ENCODE measurements at regions not wholly inside any gene's neighbourhood (a gene's known extent, or its start where the extent isn't known, plus 50 kb on each side); places are given as distances from the start of the nearest gene placed in this dataset.
"Not testable (repeated sequence)": the region's sequence is repeated elsewhere in the genome, so short reads cannot be mapped to it uniquely, and the experiment has no call there.

- not testable (repeated sequence) for DNase-seq (ENCODE audit: low read depth)
Observed at GRCh38 chr1:120665250-120665577, 58.5 kb upstream of the NBPF26 start.

GRCh38 chr1:120668187-120668586, 55.6 kb upstream of the NBPF26 start:
- not testable (repeated sequence) for DNase-seq (ENCODE audit: low read depth)

Measured in stimulated activated CD8-positive, alpha-beta memory T cell treated with anti-CD3 and anti-CD28 coated beads, Interleukin-15, amount 100 ng/mL, for 1 hour (primary cell).